ENCODE measurements at regions not wholly inside any gene's neighbourhood (a gene's known extent, or its start where the extent isn't known, plus 50 kb on each side); places are given as distances from the start of the nearest gene placed in this dataset.
"Not testable (repeated sequence)": the region's sequence is repeated elsewhere in the genome, so short reads cannot be mapped to it uniquely, and the experiment has no call there.

- no peak overlapping the region for H3K4me3 Mint-ChIP-seq
- DNase-seq (no peak), ATAC-seq (no peak)
- no peaks in the 10 kb centered on the region for H3K27me3 Mint-ChIP-seq
- POLR2A ChIA-PET, result no interaction called here
- CTCF ChIA-PET, result no interaction called here
- H3K4me1 Mint-ChIP-seq, result no peaks in the 10 kb centered on the region
- peaks cover 5% of the 10 kb centered on the region for H3K9me3 Mint-ChIP-seq (ENCODE audit: low read depth)
- H3K27ac Mint-ChIP-seq, result no peak overlapping the region
- intact Hi-C loops (cut with DNase I, micrococcal nuclease), result no loop called here
- no peaks in the 10 kb centered on the region for H3K36me3 Mint-ChIP-seq (ENCODE audit: low read depth)
These were observed 655.0 kb downstream of the QKI start for GRCh38 chr6:164069350-164069990.

GRCh38 chr6:164068527-164068926 is 654.0 kb downstream of the QKI start:
- Mint-ChIP-seq H3K4me1 (no peaks in the 10 kb centered on the region), H3K36me3 (ENCODE audit: low read depth) (no peaks in the 10 kb centered on the region), H3K9me3 (ENCODE audit: low read depth) (peaks cover 3% of the 10 kb centered on the region), H3K27me3 (no peaks in the 10 kb centered on the region), H3K27ac (no peak overlapping the region), H3K4me3 (no peak overlapping the region)
- no peak for ATAC-seq
- intact Hi-C loops (cut with DNase I, micrococcal nuclease), result no loop called here
- no peak for DNase-seq
- ChIA-PET CTCF (no interaction called here), POLR2A (no interaction called here)

- Mint-ChIP-seq H3K27me3 (peaks cover 3% of the 10 kb centered on the region), H3K36me3 (ENCODE audit: low read depth) (no peaks in the 10 kb centered on the region), H3K4me3 (no peak overlapping the region), H3K9me3 (ENCODE audit: low read depth) (no peaks in the 10 kb centered on the region), H3K4me1 (no peaks in the 10 kb centered on the region), H3K27ac (no peak overlapping the region)
- DNase-seq (no peak), ATAC-seq (no peak)
- intact Hi-C loops (cut with DNase I, micrococcal nuclease), result no loop called here
- POLR2A ChIA-PET, result no interaction called here
- CTCF ChIA-PET, result no interaction called here
These were observed 652.2 kb downstream of the QKI start for GRCh38 chr6:164066766-164067165.

DNA sequence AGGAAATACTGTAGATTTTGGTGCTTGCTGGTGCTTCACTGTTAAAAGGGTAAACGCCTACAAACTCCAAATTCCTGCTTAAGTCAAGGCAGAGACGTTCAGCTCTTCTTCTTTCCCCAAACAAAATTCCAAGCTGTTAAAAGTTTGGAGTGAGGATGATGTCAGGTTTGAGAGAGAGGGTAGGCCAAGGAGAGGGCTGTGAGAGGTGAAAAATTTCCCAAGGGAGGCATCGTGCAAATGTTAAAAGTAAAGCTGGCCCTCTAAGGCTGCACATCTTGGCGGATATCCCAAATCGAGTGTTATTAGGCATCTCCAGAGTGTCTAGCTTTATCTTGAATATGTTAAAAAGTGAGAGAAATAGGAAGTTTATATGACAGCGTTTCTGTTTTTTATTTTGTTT is 651.8 kb downstream of the QKI start:
- Mint-ChIP-seq H3K27ac (no peak overlapping the region), H3K4me3 (no peak overlapping the region), H3K36me3 (ENCODE audit: low read depth) (no peaks in the 10 kb centered on the region), H3K27me3 (peaks cover 6% of the 10 kb centered on the region), H3K4me1 (no peaks in the 10 kb centered on the region), H3K9me3 (ENCODE audit: low read depth) (no peaks in the 10 kb centered on the region)
- CTCF ChIA-PET, result no interaction called here
- intact Hi-C loops (cut with DNase I, micrococcal nuclease), result no loop called here
- POLR2A ChIA-PET, result no interaction called here
- DNase-seq (no peak), ATAC-seq (no peak)

DNA sequence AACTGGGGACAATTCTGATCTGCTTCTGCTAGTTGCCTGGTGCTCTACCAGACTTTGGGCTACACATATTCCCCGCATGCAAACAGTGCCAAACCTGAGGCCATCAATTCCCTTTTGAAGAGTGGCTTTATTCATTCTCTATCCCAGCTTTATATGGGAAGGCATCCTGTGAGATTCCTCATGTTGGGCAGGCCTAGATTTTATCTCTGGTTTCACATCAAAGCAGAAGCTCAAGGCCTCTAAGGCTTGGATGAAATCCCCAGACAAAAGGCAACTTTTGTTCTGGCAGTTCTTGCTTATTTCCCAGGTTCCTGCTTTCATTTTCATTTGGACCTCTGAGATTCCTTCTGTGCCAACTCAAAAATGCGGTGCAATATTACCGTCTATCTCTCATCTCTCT is 648.8 kb downstream of the QKI start:
- Mint-ChIP-seq H3K27me3 (peaks cover 6% of the 10 kb centered on the region), H3K27ac (no peak overlapping the region), H3K9me3 (ENCODE audit: low read depth) (no peaks in the 10 kb centered on the region), H3K4me1 (no peaks in the 10 kb centered on the region), H3K4me3 (no peak overlapping the region), H3K36me3 (ENCODE audit: low read depth) (no peaks in the 10 kb centered on the region)
- ATAC-seq (no peak), DNase-seq (no peak)
- ChIA-PET POLR2A (no interaction called here), CTCF (no interaction called here)
- intact Hi-C loops (cut with DNase I, micrococcal nuclease), result no loop called here

DNA sequence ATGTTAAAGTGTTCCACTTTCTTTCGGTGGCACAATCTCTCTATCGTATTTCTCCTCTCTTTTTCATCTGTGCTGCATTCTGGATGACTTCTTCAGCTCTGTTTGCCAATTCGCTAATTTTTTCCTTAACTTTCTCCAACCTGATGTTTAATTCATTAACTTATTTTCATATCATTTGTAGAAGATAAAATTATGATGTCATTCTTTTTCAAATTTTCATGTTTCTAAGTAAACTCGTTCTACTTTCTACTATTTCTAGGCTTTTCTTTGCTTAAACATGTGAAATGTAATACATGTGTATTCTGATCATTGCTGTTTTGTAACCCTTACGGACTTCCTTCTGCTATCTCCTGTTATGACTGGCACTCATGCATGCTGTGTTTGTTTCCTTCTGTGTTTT is 648.4 kb downstream of the QKI start:
- Mint-ChIP-seq H3K9me3 (ENCODE audit: low read depth) (no peaks in the 10 kb centered on the region), H3K36me3 (ENCODE audit: low read depth) (no peaks in the 10 kb centered on the region), H3K27me3 (peaks cover 6% of the 10 kb centered on the region), H3K4me1 (no peaks in the 10 kb centered on the region), H3K4me3 (no peak overlapping the region), H3K27ac (no peak overlapping the region)
- DNase-seq (no peak), ATAC-seq (no peak)
- CTCF ChIA-PET, result no interaction called here
- POLR2A ChIA-PET, result no interaction called here
- intact Hi-C loops (cut with DNase I, micrococcal nuclease), result no loop called here

- peaks cover 4% of the 10 kb centered on the region for H3K27me3 Mint-ChIP-seq
- no peaks in the 10 kb centered on the region for H3K4me1 Mint-ChIP-seq
- intact Hi-C loops (cut with DNase I, micrococcal nuclease), result no loop called here
- H3K27ac Mint-ChIP-seq, result no peak overlapping the region
- H3K9me3 Mint-ChIP-seq (ENCODE audit: low read depth), result no peaks in the 10 kb centered on the region
- no peak overlapping the region for H3K4me3 Mint-ChIP-seq
- ChIA-PET POLR2A (no interaction called here), CTCF (no interaction called here)
- ATAC-seq (no peak), DNase-seq (no peak)
- no peaks in the 10 kb centered on the region for H3K36me3 Mint-ChIP-seq (ENCODE audit: low read depth)
These were observed 643.4 kb downstream of the QKI start for GRCh38 chr6:164057876-164058275.

DNA sequence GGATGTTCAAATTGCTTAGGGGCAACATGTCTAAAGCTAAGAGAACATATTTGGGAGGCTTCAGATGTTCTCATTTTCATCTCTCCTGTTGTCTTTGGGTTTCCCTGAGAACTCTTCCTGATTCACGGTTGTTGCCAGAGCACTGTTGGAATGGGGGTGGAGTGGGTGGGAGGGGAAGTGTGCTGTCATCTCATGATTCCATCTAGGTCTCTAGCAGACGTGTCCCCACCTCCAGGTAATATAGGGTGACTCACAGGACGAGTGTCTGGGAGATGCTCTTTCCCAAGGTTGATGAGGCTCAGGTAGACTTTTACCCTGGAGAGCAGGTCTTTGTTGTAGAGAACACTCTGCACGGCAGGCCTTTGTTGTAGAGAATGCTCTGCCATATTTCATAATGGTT is 636.9 kb downstream of the QKI start:
- H3K27ac Mint-ChIP-seq, result no peak overlapping the region
- DNase-seq, result no peak
- peaks cover 5% of the 10 kb centered on the region for H3K27me3 Mint-ChIP-seq
- no peak for ATAC-seq
- ChIA-PET POLR2A (no interaction called here), CTCF (no interaction called here)
- intact Hi-C loops (cut with DNase I, micrococcal nuclease), result no loop called here
- no peaks in the 10 kb centered on the region for H3K4me1 Mint-ChIP-seq
- no peaks in the 10 kb centered on the region for H3K36me3 Mint-ChIP-seq (ENCODE audit: low read depth)
- no peak overlapping the region for H3K4me3 Mint-ChIP-seq
- H3K9me3 Mint-ChIP-seq (ENCODE audit: low read depth), result no peaks in the 10 kb centered on the region

- intact Hi-C loops (cut with DNase I, micrococcal nuclease), result no loop called here
- no peak overlapping the region for H3K27ac Mint-ChIP-seq
- POLR2A ChIA-PET, result no interaction called here
- H3K4me1 Mint-ChIP-seq, result no peaks in the 10 kb centered on the region
- no peaks in the 10 kb centered on the region for H3K9me3 Mint-ChIP-seq (ENCODE audit: low read depth)
- DNase-seq, result no peak
- H3K27me3 Mint-ChIP-seq, result peaks cover 5% of the 10 kb centered on the region
- H3K36me3 Mint-ChIP-seq (ENCODE audit: low read depth), result no peaks in the 10 kb centered on the region
- no peak for ATAC-seq
- H3K4me3 Mint-ChIP-seq, result no peak overlapping the region
- CTCF ChIA-PET, result no interaction called here
These were observed 635.0 kb downstream of the QKI start for GRCh38 chr6:164049517-164049988.

DNA sequence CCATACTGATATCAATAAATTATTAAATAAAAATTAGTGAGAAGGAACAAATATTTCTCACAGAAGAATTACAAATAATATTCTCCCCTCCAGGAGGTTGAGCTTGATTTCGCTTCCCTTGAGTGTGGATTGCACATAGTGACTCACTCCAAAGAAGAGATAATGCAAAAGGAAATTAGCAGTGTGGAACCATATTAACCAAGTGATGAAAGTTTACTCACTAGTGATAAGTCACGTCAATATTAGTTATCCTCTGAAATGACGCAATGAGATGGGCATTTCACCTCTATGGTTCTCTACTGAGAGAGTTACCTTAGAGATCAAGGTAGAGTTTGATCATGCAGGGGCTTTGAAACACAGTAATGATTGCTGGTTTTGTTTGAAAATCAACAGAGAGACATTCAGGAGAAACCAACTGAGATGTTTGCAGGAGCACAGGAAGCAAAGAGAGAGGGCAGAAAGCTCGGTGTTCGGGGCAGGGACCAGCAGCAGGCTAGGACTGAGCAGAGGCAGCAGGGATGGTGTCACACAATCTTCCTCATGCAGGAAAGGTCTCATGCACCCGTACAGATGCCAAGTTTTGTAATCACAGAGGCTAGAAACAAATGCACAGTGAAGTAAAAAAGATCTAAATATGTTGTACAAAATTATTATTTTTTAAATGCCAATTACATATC is 634.5 kb downstream of the QKI start:
- Mint-ChIP-seq H3K27me3 (peaks cover 5% of the 10 kb centered on the region), H3K36me3 (ENCODE audit: low read depth) (no peaks in the 10 kb centered on the region), H3K4me1 (no peaks in the 10 kb centered on the region), H3K9me3 (ENCODE audit: low read depth) (no peaks in the 10 kb centered on the region), H3K4me3 (no peak overlapping the region), H3K27ac (no peak overlapping the region)
- intact Hi-C loops (cut with DNase I, micrococcal nuclease), result no loop called here
- ChIA-PET CTCF (no interaction called here), POLR2A (no interaction called here)
- no peak for DNase-seq
- ATAC-seq, result no peak

DNA sequence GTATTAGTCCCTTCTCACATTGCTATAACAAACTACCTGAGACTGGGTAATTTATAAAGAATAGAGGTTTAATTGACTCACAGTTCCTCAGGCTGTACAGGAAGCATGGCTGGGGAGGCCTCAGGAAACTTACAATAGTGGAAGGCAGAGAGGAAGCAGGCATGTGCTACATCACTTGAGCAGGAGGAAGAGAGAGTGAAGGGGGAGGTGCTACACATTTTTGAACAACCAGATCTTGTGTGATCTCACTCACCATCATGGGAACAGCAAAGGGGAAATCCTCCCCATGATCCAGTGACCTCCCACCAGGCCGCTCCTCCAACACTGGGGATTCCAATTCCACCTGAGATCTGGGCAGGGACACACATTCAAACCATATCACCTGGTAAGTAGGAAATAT is 630.6 kb downstream of the QKI start:
- no peaks in the 10 kb centered on the region for H3K9me3 Mint-ChIP-seq (ENCODE audit: low read depth)
- ChIA-PET POLR2A (no interaction called here), CTCF (no interaction called here)
- DNase-seq, result no peak
- H3K27ac Mint-ChIP-seq, result no peak overlapping the region
- peaks cover 5% of the 10 kb centered on the region for H3K27me3 Mint-ChIP-seq
- no peaks in the 10 kb centered on the region for H3K36me3 Mint-ChIP-seq (ENCODE audit: low read depth)
- no peak overlapping the region for H3K4me3 Mint-ChIP-seq
- no peaks in the 10 kb centered on the region for H3K4me1 Mint-ChIP-seq
- no peak for ATAC-seq
- intact Hi-C loops (cut with DNase I, micrococcal nuclease), result no loop called here

DNA sequence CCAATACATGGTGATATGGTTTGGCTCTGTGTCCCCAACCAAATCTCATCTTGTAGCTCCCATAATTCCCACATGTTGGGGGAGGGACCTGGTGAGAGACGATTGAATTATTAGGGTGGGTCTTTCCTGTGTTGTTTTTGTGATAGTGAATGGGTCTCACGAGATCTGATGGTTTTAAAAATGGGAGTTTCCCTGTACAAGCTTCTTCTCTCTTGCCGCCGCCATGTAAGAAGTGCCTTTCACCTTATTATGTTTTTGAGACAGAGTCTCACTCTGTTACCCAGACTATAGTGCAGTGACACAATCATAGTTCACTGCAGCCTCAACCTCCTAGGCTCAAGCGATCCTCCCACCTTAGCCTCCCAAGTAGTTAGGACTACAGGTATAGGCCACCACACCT is 629.1 kb downstream of the QKI start:
- not testable (repeated sequence) for H3K9me3 Mint-ChIP-seq (ENCODE audit: low read depth)

DNA sequence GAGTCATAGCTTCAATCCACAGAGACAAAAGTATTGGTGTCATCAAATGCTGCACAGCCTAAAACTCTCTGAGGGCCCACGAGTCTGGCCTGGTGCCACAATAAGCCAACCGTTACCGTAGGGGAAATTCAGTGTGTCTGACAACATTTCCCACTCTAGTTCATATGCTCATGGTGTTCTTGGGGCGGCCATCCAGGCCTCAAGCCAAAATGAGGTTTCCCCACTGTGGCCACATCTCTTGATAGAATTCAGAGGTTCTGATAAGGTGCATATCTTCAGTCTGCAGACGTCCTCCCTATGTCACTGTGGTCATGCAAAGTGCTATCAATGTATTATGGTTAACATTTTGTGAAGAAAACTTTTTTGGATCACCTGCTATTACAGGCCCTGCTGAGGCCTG is 627.7 kb downstream of the QKI start:
- Mint-ChIP-seq H3K4me3 (no peak overlapping the region), H3K4me1 (no peaks in the 10 kb centered on the region), H3K36me3 (ENCODE audit: low read depth) (no peaks in the 10 kb centered on the region), H3K27me3 (peaks cover 4% of the 10 kb centered on the region), H3K27ac (no peak overlapping the region), H3K9me3 (ENCODE audit: low read depth) (no peaks in the 10 kb centered on the region)
- no peak for ATAC-seq
- intact Hi-C loops (cut with DNase I, micrococcal nuclease), result no loop called here
- CTCF ChIA-PET, result no interaction called here
- POLR2A ChIA-PET, result no interaction called here
- no peak for DNase-seq

More for the DNA sequence above, 629.1 kb downstream of the QKI start:
- H3K4me3 Mint-ChIP-seq; ATAC-seq; H3K27me3 Mint-ChIP-seq; DNase-seq; POLR2A ChIA-PET; CTCF ChIA-PET; intact Hi-C loops (cut with DNase I, micrococcal nuclease); H3K4me1 Mint-ChIP-seq; H3K27ac Mint-ChIP-seq; H3K36me3 Mint-ChIP-seq (ENCODE audit: low read depth): not testable (repeated sequence)

Measured in activated CD4-positive, alpha-beta T cell treated with anti-CD3 and anti-CD28 coated beads for 36 hours (primary cell).